H1 (cell line): ENCODE measurements at regions not wholly inside any gene's neighbourhood (a gene's known extent, or its start where the extent isn't known, plus 50 kb on each side); places are given as distances from the start of the nearest gene placed in this dataset.

Experiments
- CTCF ChIA-PET: fragments of 300-600 bp; sonication (Branson Sonifier 250); formaldehyde crosslinking; loops from one replicate; lab custom pipeline; 2021; ENCODE audit not compliant: partially characterized antibody; lab: Charles Lee
- POLR2A ChIA-PET: fragments of 300-600 bp; sonication (Branson Sonifier 250); formaldehyde crosslinking; loops from one replicate; lab custom pipeline; 2021; ENCODE audit warnings: inconsistent platforms; ENCODE audit not compliant: partially characterized antibody; lab: Charles Lee
- DNase-seq, 2 experiments: peaks; one replicate each; pipeline versions ENCODE4 v3.0.0 to v3.0.0-alpha.2; 2010 to 2022; ENCODE audit warnings: low spot score in 2 of 2, low read depth in 1 of 2, mixed read lengths in 1 of 2
- FAIRE-seq: peaks from 2 replicates; lab custom pipeline; 2011; peaks lifted over from hg19 to GRCh38; lab: Jason Lieb, UNC
- H2AFZ ChIP-seq: 2 replicates; pipeline ENCODE4 v1.8.1; 2012; ENCODE audit warnings: low read length, inconsistent platforms
- H2AK5ac ChIP-seq: 2 replicates; pipeline ENCODE4 v1.6.1; 2013; ENCODE audit warnings: low read depth, low read length
- H2BK120ac ChIP-seq: replicated peaks from 2 replicates; pipeline ENCODE3; 2013; ENCODE audit warnings: low read depth, low read length, inconsistent platforms
- H2BK12ac ChIP-seq: 2 replicates; pipeline ENCODE4 v1.6.1; 2013; ENCODE audit warnings: low read depth, low read length
- H2BK15ac ChIP-seq: 2 replicates; pipeline ENCODE4 v1.6.1; 2013; ENCODE audit warnings: low read length
- H2BK20ac ChIP-seq: 2 replicates; pipeline ENCODE4 v1.6.1; 2013; ENCODE audit warnings: low read length
- H2BK5ac ChIP-seq: 2 replicates; pipeline ENCODE4 v1.6.1; 2013; ENCODE audit warnings: low read depth, low read length
- H3K14ac ChIP-seq: 2 replicates; pipeline ENCODE4 v1.6.1; 2013; ENCODE audit warnings: inconsistent platforms; ENCODE audit not compliant: insufficient read length
- H3K18ac ChIP-seq: 2 replicates; pipeline ENCODE4 v1.6.1; 2013; ENCODE audit warnings: low read length; ENCODE audit errors: extremely low read depth
- H3K23ac ChIP-seq: 2 replicates; pipeline ENCODE4 v1.6.1; 2013; ENCODE audit warnings: inconsistent platforms; ENCODE audit not compliant: insufficient read length
- H3K23me2 ChIP-seq: 2 replicates; pipeline ENCODE4 v1.6.1; 2013; ENCODE audit warnings: low read depth, low read length
- H3K27ac ChIP-seq: 2 replicates; pipeline ENCODE4 v1.6.1; 2011; ENCODE audit warnings: low read depth, low read length, inconsistent platforms
- H3K27me3 ChIP-seq, 4 experiments: replicated peaks in 1 of 4; 1 replicate in 1 of 4; 2 replicates in 3 of 4; pipeline versions ENCODE4 v1.6.1 to v1.8.1; 2011 to 2013; ENCODE audit warnings: low read length in 3 of 4, mild to moderate bottlenecking in 3 of 4, inconsistent platforms in 2 of 4, mixed read lengths in 2 of 4, moderate library complexity in 1 of 4; ENCODE audit not compliant: control insufficient read depth in 3 of 4, insufficient read depth in 3 of 4; ENCODE audit errors: extremely low read depth in 1 of 4
- H3K36me3 ChIP-seq, 4 experiments: 2 replicates each; pipeline versions ENCODE4 v1.6.1 to v1.8.1; 2011 to 2013; ENCODE audit warnings: mild to moderate bottlenecking in 4 of 4, low read length in 3 of 4, moderate library complexity in 2 of 4, control low read depth in 1 of 4, inconsistent platforms in 1 of 4; ENCODE audit not compliant: insufficient read depth in 4 of 4, control insufficient read depth in 2 of 4
- H3K4ac ChIP-seq: replicated peaks from 2 replicates; pipeline ENCODE3; 2013; ENCODE audit warnings: low read length, low read depth, mixed read lengths, inconsistent platforms; ENCODE audit not compliant: insufficient read length
- H3K4me1 ChIP-seq, 4 experiments: replicated peaks in 1 of 4; 1 replicate in 1 of 4; 2 replicates in 3 of 4; pipeline versions ENCODE4 v1.6.1 to v1.8.1; 2011 to 2013; ENCODE audit warnings: low read length in 3 of 4, inconsistent platforms in 2 of 4, mixed read lengths in 1 of 4; ENCODE audit not compliant: insufficient read depth in 4 of 4, control insufficient read depth in 3 of 4
- H3K4me2 ChIP-seq, 2 experiments: 2 replicates each; pipeline versions ENCODE4 v1.6.1 to v1.8.1; 2011 to 2013; ENCODE audit warnings: low read depth in 2 of 2, low read length in 2 of 2, control low read depth in 1 of 2, inconsistent platforms in 1 of 2, mild to moderate bottlenecking in 1 of 2; ENCODE audit not compliant: insufficient read depth in 1 of 2
- H3K4me3 ChIP-seq, 4 experiments: fragments of 200-600, 300-600 bp in 1 of 4; sonication (generic), shearing (Covaris generic), sonication (Bioruptor Twin) in 1 of 4; 2 replicates each; pipeline versions ENCODE4 v1.5.1 to v1.8.1; 2011 to 2016; ENCODE audit warnings: low read length in 4 of 4, low read depth in 3 of 4, control low read depth in 2 of 4, inconsistent platforms in 2 of 4, mild to moderate bottlenecking in 2 of 4, mixed read lengths in 1 of 4, moderate library complexity in 1 of 4; ENCODE audit not compliant: insufficient read depth in 2 of 4; ENCODE audit errors: extremely low read depth in 1 of 4
- H3K56ac ChIP-seq: replicated peaks from 2 replicates; pipeline ENCODE3; 2013; ENCODE audit warnings: low read depth, mild to moderate bottlenecking, mixed read lengths, low read length, inconsistent platforms; ENCODE audit not compliant: insufficient read length
- H3K79me1 ChIP-seq: 2 replicates; pipeline ENCODE4 v1.6.1; 2013; ENCODE audit warnings: low read depth, low read length, control low read depth
- H3K79me2 ChIP-seq, 2 experiments: 2 replicates each; pipeline versions ENCODE4 v1.6.1 to v1.8.1; 2012 to 2013; ENCODE audit warnings: low read length in 2 of 2, mild to moderate bottlenecking in 2 of 2, inconsistent platforms in 1 of 2; ENCODE audit not compliant: insufficient read depth in 2 of 2, control insufficient read depth in 1 of 2
- H3K9ac ChIP-seq, 4 experiments: replicated peaks in 1 of 4; 1 replicate in 1 of 4; 2 replicates in 3 of 4; pipeline versions ENCODE4 v1.6.1 to v1.8.1; 2011 to 2013; ENCODE audit warnings: low read depth in 3 of 4, low read length in 3 of 4, control low read depth in 2 of 4, mild to moderate bottlenecking in 2 of 4, moderate library complexity in 2 of 4, inconsistent platforms in 1 of 4; ENCODE audit errors: extremely low read depth in 1 of 4
- H3K9me3 ChIP-seq, 2 experiments: 2 replicates each; pipeline versions ENCODE4 v1.6.1 to v1.8.1; 2012 to 2013; ENCODE audit warnings: mild to moderate bottlenecking in 2 of 2, moderate library complexity in 2 of 2, control low read depth in 1 of 2, inconsistent platforms in 1 of 2, low read depth in 1 of 2, low read length in 1 of 2, mixed read lengths in 1 of 2; ENCODE audit not compliant: insufficient read depth in 2 of 2
- H4K20me1 ChIP-seq, 2 experiments: replicated peaks in 1 of 2; 2 replicates each; pipeline versions ENCODE3 to v1.8.1; 2011 to 2013; ENCODE audit warnings: inconsistent platforms in 2 of 2, low read length in 2 of 2, mild to moderate bottlenecking in 1 of 2; ENCODE audit not compliant: insufficient read depth in 2 of 2, control insufficient read depth in 1 of 2
- H4K5ac ChIP-seq: 2 replicates; pipeline ENCODE4 v1.6.1; 2013; ENCODE audit warnings: low read length, low read depth, mixed read lengths, inconsistent platforms; ENCODE audit not compliant: insufficient read length
- H4K8ac ChIP-seq: 2 replicates; pipeline ENCODE4 v1.8.0; 2013; ENCODE audit warnings: mild to moderate bottlenecking, moderate library complexity, low read length, inconsistent platforms; ENCODE audit not compliant: insufficient read depth; ENCODE audit errors: extremely low read depth
- H4K91ac ChIP-seq: replicated peaks from 2 replicates; pipeline ENCODE3; 2013; ENCODE audit warnings: low read length, mixed read lengths, inconsistent platforms; ENCODE audit not compliant: insufficient read length
- ASH2L ChIP-seq: fragments of 200-600, 300-600 bp; sonication (generic); IDR thresholded peaks from one replicate; pipeline ENCODE4 v1.7.1; 2017; ENCODE audit warnings: low read length
- CHD2 ChIP-seq: IDR thresholded peaks from 2 replicates; pipeline ENCODE4 v1.6.1; 2012; ENCODE audit warnings: low read length, improper control_type of control experiment
- CREB1 ChIP-seq: IDR thresholded peaks from 2 replicates; pipeline ENCODE4 v1.6.1; 2012; ENCODE audit warnings: inconsistent platforms
- CTBP2 ChIP-seq: IDR thresholded peaks from 2 replicates; pipeline ENCODE4 v1.7.0; 2011; ENCODE audit warnings: borderline replicate concordance, mild to moderate bottlenecking, moderate library complexity, mixed read lengths, low read length; ENCODE audit not compliant: insufficient read depth, insufficient read length
- GTF2F1 ChIP-seq: IDR thresholded peaks from 2 replicates; pipeline ENCODE4 v1.6.1; 2012; ENCODE audit warnings: low read depth, low read length, improper control_type of control experiment, borderline replicate concordance
- HDAC6 ChIP-seq: IDR thresholded peaks from one replicate; pipeline ENCODE4 v1.7.1; 2012; ENCODE audit warnings: low read depth, mild to moderate bottlenecking, inconsistent platforms, low read length, moderate library complexity
- JUND ChIP-seq: IDR thresholded peaks from 2 replicates; pipeline ENCODE4 v1.6.1; 2011; ENCODE audit warnings: mild to moderate bottlenecking, improper control_type of control experiment, low read length
- MAFK ChIP-seq: IDR thresholded peaks from 2 replicates; pipeline ENCODE4 v1.6.1; 2012; ENCODE audit warnings: low read depth, mild to moderate bottlenecking, improper control_type of control experiment, low read length
- POLR2AphosphoS5 ChIP-seq: IDR thresholded peaks from 2 replicates; pipeline ENCODE4 v1.6.1; 2011; ENCODE audit warnings: low read depth, low read length
- RXRA ChIP-seq: IDR thresholded peaks from 2 replicates; pipeline ENCODE4 v1.6.1; 2011; ENCODE audit warnings: low read depth, mild to moderate bottlenecking, low read length, moderate library complexity; ENCODE audit not compliant: insufficient read depth
- SP4 ChIP-seq: IDR thresholded peaks from 2 replicates; pipeline ENCODE4 v1.6.1; 2012; ENCODE audit warnings: low read length, inconsistent platforms
- YY1 ChIP-seq: IDR thresholded peaks from 2 replicates; pipeline ENCODE4 v1.6.1; 2011; ENCODE audit warnings: low read depth, mild to moderate bottlenecking, low read length
- WGBS, 2 experiments: shearing (Covaris generic) in 1 of 2; methylation state at CpG; one replicate each; pipeline versions ENCODE4 v1.1.6 to v1.1.7; 2013 to 2015; ENCODE audit warnings: low lambda C conversion rate in 2 of 2, mixed read lengths in 2 of 2, inconsistent platforms in 1 of 2, low coverage in 1 of 2, missing lambda C conversion rate in 1 of 2; ENCODE audit not compliant: insufficient replicate concordance in 2 of 2, insufficient coverage in 1 of 2, insufficient read length in 1 of 2; ENCODE audit errors: extremely low coverage in 1 of 2, missing lambda C conversion rate in 1 of 2; 5-methylcytosine and 5-hydroxymethylcytosine counted together
- TF ChIP-seq, protein P1 (sequence below): IDR thresholded peaks from 2 replicates; pipeline ENCODE4 v1.6.1; 2012; ENCODE audit warnings: inconsistent platforms

GRCh38 chr9:86807367-86807976 lies 139.8 kb downstream of the GAS1 start:
- no peak overlapping the region for H2BK15ac ChIP-seq
- H3K79me1 ChIP-seq: no peaks in the 10 kb centered on the region
- no peaks in the 10 kb centered on the region; a peak in 1 of 8 replicates for H3K36me3 ChIP-seq
- POLR2A ChIA-PET: no interaction called here
- 0 out of 2 replicates have a peak overlapping the region, but pooled peaks have one; percentile 4 for H4K8ac ChIP-seq
- no peak overlapping the region for H3K56ac ChIP-seq
- H4K20me1 ChIP-seq: peaks cover 0 to 10% of the 10 kb centered on the region in 2 experiments
- peak in 1 of 2 experiments; percentile 54 for DNase-seq
- H4K5ac ChIP-seq: no peak overlapping the region
- H3K18ac ChIP-seq: no peak overlapping the region; the same call in 1 of the 2 replicates
- peak overlapping the region; percentile 77 for H2BK12ac ChIP-seq
- peak overlapping the region; percentile 49 to 53; a peak in 2 of 4 replicates for H3K4me2 ChIP-seq
- no peak overlapping the region for H3K4ac ChIP-seq
- no peak overlapping the region for H3K14ac ChIP-seq
- 0 out of 8 replicates have a peak overlapping the region, but pooled peaks of 1 of the 4 experiments have one; percentile 10 for H3K4me3 ChIP-seq
- peaks cover 0 to 10% (median 5%) of the 10 kb centered on the region in 4 experiments; a peak in 5 of 7 replicates for H3K4me1 ChIP-seq
- peaks cover 6% of the 10 kb centered on the region for H3K23me2 ChIP-seq
- no peaks in the 10 kb centered on the region; a peak in 2 of 7 replicates for H3K27me3 ChIP-seq
- WGBS, 2 experiments: 34% methylated on average over 16 of the region's 16 CpGs; no CpG with 5 or more reads in 1 of the 2 experiments
- no peak overlapping the region for H2BK120ac ChIP-seq
- H3K9me3 ChIP-seq: no peaks in the 10 kb centered on the region; a peak in 1 of 4 replicates
- no peak for FAIRE-seq
- 0 out of 2 replicates have a peak overlapping the region, but pooled peaks have one; percentile 9 for H2BK20ac ChIP-seq
- CTCF ChIA-PET: interaction anchor here (0.6 to 1.1 kb wide), 5 partner anchors 10 to 321 kb away, joined by 3 to 4 read pairs (median 3); no protein-coding TSS in a partner anchor
- H2AK5ac ChIP-seq: no peak overlapping the region; the same call in 1 of the 2 replicates
- H3K79me2 ChIP-seq: no peaks in the 10 kb centered on the region; a peak in 1 of 4 replicates
- no peak overlapping the region for H3K27ac ChIP-seq
- H3K23ac ChIP-seq: no peak overlapping the region
- H3K9ac ChIP-seq: peak overlapping the region in 1 of 4 experiments; percentile 3; a peak in 1 of 7 replicates
- 0 out of 2 replicates have a peak overlapping the region, but pooled peaks have one; percentile 0 for H2BK5ac ChIP-seq
- peak overlapping the region; percentile 85 for H2AFZ ChIP-seq
- no peak overlapping the region for H4K91ac ChIP-seq
- TF ChIP-seq MAFK: no peak
- no peak for TF ChIP-seq RXRA
- TF ChIP-seq GTF2F1: no peak
- no peak for TF ChIP-seq CHD2
- no peak for TF ChIP-seq YY1
- TF ChIP-seq JUND: peak; percentile 41; the same call in 1 of the 2 replicates
- TF ChIP-seq SP4: no peak
- TF ChIP-seq CTBP2: no peak
- TF ChIP-seq POLR2AphosphoS5: no peak
- TF ChIP-seq, protein P1, sequence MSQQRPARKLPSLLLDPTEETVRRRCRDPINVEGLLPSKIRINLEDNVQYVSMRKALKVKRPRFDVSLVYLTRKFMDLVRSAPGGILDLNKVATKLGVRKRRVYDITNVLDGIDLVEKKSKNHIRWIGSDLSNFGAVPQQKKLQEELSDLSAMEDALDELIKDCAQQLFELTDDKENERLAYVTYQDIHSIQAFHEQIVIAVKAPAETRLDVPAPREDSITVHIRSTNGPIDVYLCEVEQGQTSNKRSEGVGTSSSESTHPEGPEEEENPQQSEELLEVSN: 0 out of 2 replicates have a peak, but pooled peaks have one; percentile 14
- TF ChIP-seq CREB1: no peak
- TF ChIP-seq ASH2L: peak; percentile 64
- TF ChIP-seq HDAC6: no peak
